ENCODE measurements at regions not wholly inside any gene's neighbourhood (a gene's known extent, or its start where the extent isn't known, plus 50 kb on each side); places are given as distances from the start of the nearest gene placed in this dataset.

DNA sequence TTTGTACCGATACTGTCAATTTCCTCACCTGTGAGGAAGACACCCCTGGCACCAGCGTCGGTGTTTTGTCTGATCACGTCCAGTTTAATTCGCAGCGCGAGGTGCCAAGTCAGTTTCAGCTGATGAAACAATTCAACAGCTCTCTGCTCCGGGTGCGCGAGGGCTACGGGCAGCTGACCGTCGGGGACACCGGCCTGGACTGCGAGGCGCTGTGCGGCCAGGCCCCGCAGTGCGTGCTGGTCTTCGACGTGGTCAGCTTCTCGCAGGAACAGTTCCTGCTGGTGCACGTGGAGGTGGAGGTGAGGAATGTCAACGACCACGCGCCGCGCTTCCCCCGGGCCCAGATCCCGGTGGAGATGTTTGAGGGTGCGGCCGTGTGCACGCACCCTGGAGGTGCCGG is 171.5 kb downstream of the OLFM4 start:
- peaks cover 30% of the 10 kb centered on the region for H3K27me3 ChIP-seq (ENCODE audit: control insufficient read depth, insufficient read depth, low read length)
- H3K4me3 ChIP-seq (ENCODE audit: low read length), result no peak overlapping the region

DNA sequence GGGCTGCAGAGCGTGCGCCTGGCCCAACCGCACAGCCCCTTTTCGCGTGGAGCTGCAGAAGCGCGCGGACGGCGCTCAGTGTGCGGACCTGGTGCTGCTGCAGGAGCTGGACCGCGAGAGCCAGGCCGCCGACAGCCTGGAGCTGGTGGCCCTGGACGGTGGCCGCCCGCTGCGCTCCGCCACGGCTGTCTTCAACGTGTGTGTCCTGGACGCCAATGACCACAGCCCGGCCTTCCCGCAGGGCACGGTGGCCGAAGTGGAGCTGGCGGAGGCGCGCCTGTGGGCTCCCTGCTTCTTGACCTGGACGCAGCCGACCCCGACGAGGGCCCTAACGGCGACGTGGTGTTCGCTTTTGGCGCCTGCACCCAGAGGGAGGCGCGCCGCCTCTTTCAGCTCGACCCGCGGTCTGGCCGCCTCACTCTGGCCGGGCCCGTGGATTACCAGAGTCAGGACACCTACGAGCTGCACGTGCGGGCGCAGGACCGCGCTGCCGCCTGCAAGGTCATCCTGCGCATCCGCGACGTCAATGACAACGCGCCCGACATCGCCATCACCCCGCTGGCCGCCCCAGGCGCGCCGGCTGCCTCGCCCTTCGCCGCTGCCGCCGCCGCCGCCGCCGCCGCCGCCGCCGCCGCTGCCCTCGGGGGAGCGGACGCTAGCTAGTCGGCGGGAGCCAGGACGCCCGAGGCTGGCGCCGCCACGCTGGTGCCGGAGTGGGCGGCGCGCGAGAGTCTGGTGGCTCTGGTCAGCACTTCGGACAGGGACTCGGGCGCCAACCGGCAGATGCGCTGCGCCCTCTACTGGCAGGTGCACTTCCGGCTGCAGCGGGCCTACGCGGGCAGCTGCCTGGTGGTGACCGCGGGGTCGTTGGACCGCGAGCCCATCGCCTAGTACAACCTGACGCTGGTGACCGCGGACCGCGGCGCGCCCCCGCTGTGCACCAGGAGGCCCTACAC is 172.2 kb downstream of the OLFM4 start:
- Histone ChIP-seq H3K4me1 (ENCODE audit: control insufficient read depth, insufficient read depth, low read length) (no peaks in the 10 kb centered on the region), H3K27me3 (ENCODE audit: control insufficient read depth, insufficient read depth, low read length) (peaks cover 30% of the 10 kb centered on the region), H3K36me3 (ENCODE audit: control insufficient read depth, insufficient read depth, low read length) (no peaks in the 10 kb centered on the region), H3K9me3 (ENCODE audit: control insufficient read depth, low read depth, low read length) (peaks cover 20% of the 10 kb centered on the region), H3K4me3 (ENCODE audit: low read length) (no peak overlapping the region), H3K27ac (ENCODE audit: low read length) (no peak overlapping the region)
- peak; percentile 29 to 37 for DNase-seq
- no CpG with 5 or more reads among the region's 121 CpGs for WGBS (ENCODE audit: insufficient coverage, low lambda C conversion rate)

More for the DNA sequence above, 171.5 kb downstream of the OLFM4 start:
- no peaks in the 10 kb centered on the region for H3K4me1 ChIP-seq (ENCODE audit: control insufficient read depth, insufficient read depth, low read length)
- no peaks in the 10 kb centered on the region for H3K36me3 ChIP-seq (ENCODE audit: control insufficient read depth, insufficient read depth, low read length)
- no peak for DNase-seq
- WGBS (ENCODE audit: insufficient coverage, low lambda C conversion rate), result no CpG with 5 or more reads among the region's 34 CpGs
- peaks cover 20% of the 10 kb centered on the region for H3K9me3 ChIP-seq (ENCODE audit: control insufficient read depth, low read depth, low read length)
- no peak overlapping the region for H3K27ac ChIP-seq (ENCODE audit: low read length)

DNA sequence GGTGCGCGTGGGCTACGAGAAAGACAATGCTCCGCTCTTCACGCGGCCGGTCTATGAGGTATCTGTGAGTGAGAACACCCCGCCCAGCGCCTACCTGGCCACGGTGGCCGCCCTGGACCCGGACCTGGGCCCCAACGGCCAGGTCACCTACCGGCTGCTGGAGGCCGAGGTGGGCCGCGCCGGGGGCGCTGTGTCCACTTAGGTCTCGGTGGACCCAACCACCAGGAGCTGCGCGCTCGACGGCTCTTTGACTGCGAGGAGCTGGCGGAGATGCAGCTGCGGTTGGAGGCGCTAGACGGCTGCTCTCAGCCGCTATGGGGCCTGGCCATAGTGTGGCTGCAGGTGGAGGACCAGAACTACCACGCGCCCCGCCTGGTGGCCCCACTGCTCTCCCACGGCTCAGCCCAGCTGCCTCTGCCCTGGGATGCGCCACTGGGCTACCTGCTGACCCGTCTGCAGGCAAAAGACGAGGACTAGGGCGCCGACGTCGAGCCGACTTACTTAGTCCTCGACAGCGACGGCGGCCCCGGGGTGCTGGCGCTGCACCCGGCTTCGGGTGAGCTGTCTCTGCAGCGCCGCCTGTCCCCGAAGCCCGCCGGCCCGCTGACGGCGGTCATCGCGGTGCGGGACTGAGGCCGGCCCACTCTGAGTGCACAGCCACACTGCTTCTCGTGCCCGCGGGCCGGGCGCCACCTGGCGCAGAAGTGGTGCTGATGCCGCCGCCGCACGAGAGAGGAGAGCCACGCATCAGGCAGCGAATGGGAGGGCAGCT is 173.0 kb downstream of the OLFM4 start:
- no peak for DNase-seq

DNA sequence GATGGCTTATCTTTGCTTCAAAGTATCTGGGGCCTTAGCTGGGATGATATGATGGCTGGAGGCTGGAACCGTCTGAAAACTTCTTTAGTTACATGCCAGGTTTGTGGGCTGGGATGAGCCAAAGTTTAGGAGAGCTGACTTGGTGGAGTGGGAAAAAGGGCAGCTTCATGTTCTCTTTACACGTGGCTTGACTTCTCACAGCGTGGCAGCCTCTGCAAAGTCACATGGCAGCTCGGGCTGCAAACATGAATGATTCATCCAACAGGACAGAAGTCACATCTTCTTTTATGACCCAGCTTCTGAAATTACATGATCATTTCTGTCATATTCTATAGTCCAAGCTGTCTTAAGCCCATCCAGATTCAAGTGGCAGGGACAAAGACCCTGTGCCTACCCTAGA is 176.0 kb downstream of the OLFM4 start:
- no peak overlapping the region for H3K27ac ChIP-seq (ENCODE audit: low read length)
- no CpG with 5 or more reads among the region's 4 CpGs for WGBS (ENCODE audit: insufficient coverage, low lambda C conversion rate)
- no peaks in the 10 kb centered on the region for H3K4me1 ChIP-seq (ENCODE audit: control insufficient read depth, insufficient read depth, low read length)

More for the DNA sequence above, 173.0 kb downstream of the OLFM4 start:
- H3K27me3 ChIP-seq (ENCODE audit: control insufficient read depth, insufficient read depth, low read length), result peaks cover 30% of the 10 kb centered on the region
- WGBS (ENCODE audit: insufficient coverage, low lambda C conversion rate), result no CpG with 5 or more reads among the region's 74 CpGs
- no peak overlapping the region for H3K27ac ChIP-seq (ENCODE audit: low read length)
- H3K4me3 ChIP-seq (ENCODE audit: low read length), result no peak overlapping the region
- H3K9me3 ChIP-seq (ENCODE audit: control insufficient read depth, low read depth, low read length), result peaks cover 20% of the 10 kb centered on the region
- no peaks in the 10 kb centered on the region for H3K36me3 ChIP-seq (ENCODE audit: control insufficient read depth, insufficient read depth, low read length)
- H3K4me1 ChIP-seq (ENCODE audit: control insufficient read depth, insufficient read depth, low read length), result no peaks in the 10 kb centered on the region

DNA sequence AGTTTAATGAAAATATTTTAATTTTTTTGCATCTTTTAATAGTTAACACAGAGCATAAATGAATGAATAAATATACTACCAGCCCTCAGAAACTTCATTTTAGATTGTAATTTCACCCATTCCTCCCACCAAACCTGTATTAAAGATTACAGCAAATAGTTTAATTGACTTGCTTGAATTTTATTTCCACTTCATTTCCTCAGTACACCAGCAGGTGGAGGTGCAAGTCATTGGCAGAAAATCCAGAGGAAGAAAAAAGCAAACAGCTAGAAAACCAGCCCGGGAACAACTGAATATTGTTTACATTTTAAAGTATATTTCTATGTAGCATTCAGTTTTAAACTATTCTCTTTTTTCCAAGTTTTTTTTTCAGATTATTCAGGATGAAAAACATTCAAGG is 177.8 kb downstream of the OLFM4 start:
- Histone ChIP-seq H3K27ac (ENCODE audit: low read length) (no peak overlapping the region), H3K4me3 (ENCODE audit: low read length) (no peak overlapping the region), H3K36me3 (ENCODE audit: control insufficient read depth, insufficient read depth, low read length) (no peaks in the 10 kb centered on the region), H3K9me3 (ENCODE audit: control insufficient read depth, low read depth, low read length) (peaks cover 6% of the 10 kb centered on the region), H3K27me3 (ENCODE audit: control insufficient read depth, insufficient read depth, low read length) (peaks cover 10% of the 10 kb centered on the region), H3K4me1 (ENCODE audit: control insufficient read depth, insufficient read depth, low read length) (no peaks in the 10 kb centered on the region)
- DNase-seq, result no peak
- no CpG with 5 or more reads among the region's 1 CpG for WGBS (ENCODE audit: insufficient coverage, low lambda C conversion rate)

More for the DNA sequence above, 176.0 kb downstream of the OLFM4 start:
- H3K27me3 ChIP-seq (ENCODE audit: control insufficient read depth, insufficient read depth, low read length), result peaks cover 26% of the 10 kb centered on the region
- H3K36me3 ChIP-seq (ENCODE audit: control insufficient read depth, insufficient read depth, low read length), result no peaks in the 10 kb centered on the region
- peaks cover 20% of the 10 kb centered on the region for H3K9me3 ChIP-seq (ENCODE audit: control insufficient read depth, low read depth, low read length)
- no peak for DNase-seq
- H3K4me3 ChIP-seq (ENCODE audit: low read length), result no peak overlapping the region

DNA sequence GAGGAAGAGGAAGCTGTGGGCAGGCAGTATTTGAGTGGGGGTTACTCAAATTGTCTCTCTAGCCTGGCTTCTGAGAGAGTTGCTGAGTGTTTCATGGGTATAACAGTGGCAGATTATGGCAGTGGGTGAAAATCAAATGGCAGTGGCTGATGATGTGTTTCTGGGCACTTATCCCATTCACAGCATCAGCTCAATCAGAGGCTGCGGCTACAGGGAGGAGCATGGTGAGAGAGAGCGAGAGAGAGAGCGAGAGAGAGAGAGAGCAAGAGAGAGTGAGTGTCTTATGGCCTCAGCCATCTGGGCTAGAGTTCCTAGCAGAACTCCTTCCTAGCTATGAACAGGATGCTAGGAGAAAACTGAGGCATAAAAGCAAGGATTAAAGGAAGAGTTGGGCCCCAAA is 178.9 kb downstream of the OLFM4 start:
- no peak for DNase-seq
- H3K9me3 ChIP-seq (ENCODE audit: control insufficient read depth, low read depth, low read length), result no peaks in the 10 kb centered on the region
- no peaks in the 10 kb centered on the region for H3K4me1 ChIP-seq (ENCODE audit: control insufficient read depth, insufficient read depth, low read length)
- H3K27ac ChIP-seq (ENCODE audit: low read length), result no peak overlapping the region
- no CpG with 5 or more reads among the region's 3 CpGs for WGBS (ENCODE audit: insufficient coverage, low lambda C conversion rate)
- H3K36me3 ChIP-seq (ENCODE audit: control insufficient read depth, insufficient read depth, low read length), result no peaks in the 10 kb centered on the region
- H3K4me3 ChIP-seq (ENCODE audit: low read length), result no peak overlapping the region
- no peaks in the 10 kb centered on the region for H3K27me3 ChIP-seq (ENCODE audit: control insufficient read depth, insufficient read depth, low read length)

DNA sequence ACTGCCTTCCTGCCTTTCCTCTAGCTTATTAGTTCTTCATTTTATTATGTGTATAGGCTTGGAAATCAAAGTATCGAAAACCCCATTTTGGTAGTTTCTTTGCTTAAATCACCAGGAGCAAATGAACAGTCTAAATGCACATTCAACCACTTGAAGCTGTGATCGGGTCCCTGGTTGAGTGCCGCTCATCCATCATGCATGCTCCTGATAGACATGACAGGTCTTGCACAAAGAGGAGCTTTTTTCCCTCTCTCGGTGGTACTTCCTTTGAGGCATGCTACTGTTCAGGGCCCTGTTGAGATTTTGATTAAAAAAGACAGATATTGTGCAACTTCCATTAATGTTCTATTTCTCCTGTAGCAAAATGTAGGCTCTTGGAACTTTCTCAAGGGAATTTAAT is 185.8 kb downstream of the OLFM4 start:
- Histone ChIP-seq H3K36me3 (ENCODE audit: control insufficient read depth, insufficient read depth, low read length) (no peaks in the 10 kb centered on the region), H3K27ac (ENCODE audit: low read length) (no peak overlapping the region), H3K4me1 (ENCODE audit: control insufficient read depth, insufficient read depth, low read length) (no peaks in the 10 kb centered on the region), H3K27me3 (ENCODE audit: control insufficient read depth, insufficient read depth, low read length) (no peaks in the 10 kb centered on the region), H3K4me3 (ENCODE audit: low read length) (no peak overlapping the region), H3K9me3 (ENCODE audit: control insufficient read depth, low read depth, low read length) (no peaks in the 10 kb centered on the region)
- no peak for DNase-seq
- no CpG with 5 or more reads among the region's 4 CpGs for WGBS (ENCODE audit: insufficient coverage, low lambda C conversion rate)

DNA sequence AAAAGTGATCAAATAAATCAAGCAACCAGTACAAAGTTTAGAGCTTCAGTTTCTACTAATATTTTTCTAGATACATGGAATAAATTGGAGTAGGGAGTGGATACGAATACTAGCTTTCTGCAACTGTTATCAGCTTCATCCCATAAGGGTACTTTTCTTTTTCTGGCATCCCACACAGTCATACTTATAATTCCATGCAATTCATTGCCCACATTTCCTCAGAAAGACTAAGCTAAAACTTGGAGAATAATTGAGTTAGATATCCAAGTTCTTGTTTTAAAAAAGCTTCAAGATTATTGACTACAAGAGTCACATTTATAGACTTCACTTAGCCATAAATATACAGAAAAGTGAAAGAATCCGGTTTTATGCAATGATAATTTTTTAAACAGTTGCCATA is 186.9 kb downstream of the OLFM4 start:
- no peak for DNase-seq
- Histone ChIP-seq H3K4me1 (ENCODE audit: control insufficient read depth, insufficient read depth, low read length) (no peaks in the 10 kb centered on the region), H3K36me3 (ENCODE audit: control insufficient read depth, insufficient read depth, low read length) (no peaks in the 10 kb centered on the region), H3K27ac (ENCODE audit: low read length) (no peak overlapping the region), H3K4me3 (ENCODE audit: low read length) (no peak overlapping the region), H3K27me3 (ENCODE audit: control insufficient read depth, insufficient read depth, low read length) (no peaks in the 10 kb centered on the region), H3K9me3 (ENCODE audit: control insufficient read depth, low read depth, low read length) (no peaks in the 10 kb centered on the region)
- WGBS (ENCODE audit: insufficient coverage, low lambda C conversion rate), result no CpG with 5 or more reads among the region's 2 CpGs

DNA sequence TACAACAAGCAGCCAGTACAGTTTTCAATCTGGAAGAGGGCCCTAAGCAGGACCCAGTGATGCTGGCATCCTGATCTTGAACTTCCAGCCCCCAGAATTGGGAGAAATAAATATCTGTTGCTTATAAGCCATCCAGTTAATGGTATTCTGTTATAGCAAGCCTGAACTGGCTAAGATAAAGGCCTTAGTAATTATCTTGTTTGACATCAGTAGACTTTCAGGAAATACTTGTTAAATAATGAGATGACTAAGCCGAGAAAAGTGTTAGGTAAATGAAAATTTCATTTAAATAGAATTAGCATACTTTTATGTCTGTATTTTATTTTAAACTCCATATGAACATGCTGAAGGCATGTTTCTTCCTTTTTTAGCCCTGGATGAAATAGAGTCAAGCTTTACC is 188.2 kb downstream of the OLFM4 start:
- H3K27ac ChIP-seq (ENCODE audit: low read length), result no peak overlapping the region
- 43% methylated on average over 1 of the region's 1 CpG for WGBS (ENCODE audit: insufficient coverage, low lambda C conversion rate)
- H3K4me3 ChIP-seq (ENCODE audit: low read length), result no peak overlapping the region
- H3K36me3 ChIP-seq (ENCODE audit: control insufficient read depth, insufficient read depth, low read length), result no peaks in the 10 kb centered on the region
- DNase-seq, result no peak
- no peaks in the 10 kb centered on the region for H3K9me3 ChIP-seq (ENCODE audit: control insufficient read depth, low read depth, low read length)
- H3K4me1 ChIP-seq (ENCODE audit: control insufficient read depth, insufficient read depth, low read length), result no peaks in the 10 kb centered on the region
- H3K27me3 ChIP-seq (ENCODE audit: control insufficient read depth, insufficient read depth, low read length), result no peaks in the 10 kb centered on the region

DNA sequence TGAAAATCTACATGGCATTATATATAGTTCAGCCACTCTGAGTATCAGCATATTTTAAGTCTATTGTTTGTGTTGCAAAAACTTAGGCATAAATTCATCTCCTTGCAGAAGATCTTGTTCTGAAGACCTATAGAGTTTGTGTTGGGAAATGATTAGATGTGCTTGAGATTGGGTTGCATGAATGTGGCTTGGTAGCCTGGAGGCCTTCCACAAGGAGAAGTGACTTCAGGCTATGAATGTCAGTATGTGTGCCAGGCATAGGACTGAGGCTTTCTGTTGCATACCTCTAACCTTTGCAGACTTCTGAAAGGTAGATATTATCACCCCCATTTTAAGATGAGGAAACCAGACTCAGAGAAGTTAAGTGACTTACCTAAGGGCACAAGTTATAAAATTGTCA is 188.6 kb downstream of the OLFM4 start:
- H3K27me3 ChIP-seq (ENCODE audit: control insufficient read depth, insufficient read depth, low read length), result no peaks in the 10 kb centered on the region
- no peak overlapping the region for H3K27ac ChIP-seq (ENCODE audit: low read length)
- no peaks in the 10 kb centered on the region for H3K36me3 ChIP-seq (ENCODE audit: control insufficient read depth, insufficient read depth, low read length)
- H3K4me3 ChIP-seq (ENCODE audit: low read length), result no peak overlapping the region
- no peaks in the 10 kb centered on the region for H3K9me3 ChIP-seq (ENCODE audit: control insufficient read depth, low read depth, low read length)
- DNase-seq, result no peak
- H3K4me1 ChIP-seq (ENCODE audit: control insufficient read depth, insufficient read depth, low read length), result no peaks in the 10 kb centered on the region
